PC-9 (cell line): ENCODE measurements at regions not wholly inside any gene's neighbourhood (a gene's known extent, or its start where the extent isn't known, plus 50 kb on each side); places are given as distances from the start of the nearest gene placed in this dataset.

ENCODE experiments used
- BruUV-seq: library from RNA; stranded (reverse); fragments of 400-500 nt; replicated peaks from 2 replicates; lab custom pipeline; 2021; lab: Mats Ljungman, UMichigan
- CTCF ChIA-PET: fragments of 300-600 bp; sonication (Branson Sonifier 250); formaldehyde crosslinking; loops from one replicate; lab custom pipeline; 2022; ENCODE audit warnings: antibody characterized with exemption; lab: Charles Lee
- POLR2A ChIA-PET: fragments of 300-600 bp; sonication (Branson Sonifier 250); formaldehyde crosslinking; loops from one replicate; lab custom pipeline; 2022; ENCODE audit warnings: antibody characterized with exemption; ENCODE audit not compliant: unreplicated experiment; lab: Charles Lee
- DNase-seq, 2 experiments: peaks; one replicate each; pipeline versions ENCODE4 v3.0.0 to v3.0.0-alpha.2; 2015 to 2022; ENCODE audit warnings: mixed read lengths in 1 of 2
- H2AFZ ChIP-seq: fragments of 200-600 bp; sonication (generic); 2 replicates; pipeline ENCODE4 v1.8.1; 2017; ENCODE audit warnings: antibody characterized with exemption
- H3F3A ChIP-seq: fragments of 200-600 bp; sonication (generic); 2 replicates; pipeline ENCODE4 v1.8.1; 2017; ENCODE audit warnings: antibody characterized with exemption, mild to moderate bottlenecking, low read depth; ENCODE audit not compliant: insufficient read depth
- H3K27ac ChIP-seq: fragments of 200-600 bp; sonication (generic); 2 replicates; pipeline ENCODE4 v1.6.1; 2016; ENCODE audit warnings: mixed run types
- H3K27me3 ChIP-seq: fragments of 200-600 bp; sonication (generic); 2 replicates; pipeline ENCODE4 v1.6.1; 2016; ENCODE audit warnings: low read depth, mixed run types; ENCODE audit not compliant: insufficient read depth
- H3K36me3 ChIP-seq: fragments of 200-600 bp; sonication (generic); 2 replicates; pipeline ENCODE4 v1.6.1; 2016; ENCODE audit warnings: low read depth, mixed run types
- H3K4me1 ChIP-seq: fragments of 200-600 bp; sonication (generic); replicated peaks from 2 replicates; pipeline ENCODE4 v1.6.1; 2016; ENCODE audit warnings: mixed run types; ENCODE audit not compliant: insufficient read depth
- H3K4me2 ChIP-seq: fragments of 200-600 bp; sonication (generic); 2 replicates; pipeline ENCODE4 v1.6.1; 2017; ENCODE audit warnings: mixed run types
- H3K4me3 ChIP-seq: fragments of 200-600 bp; sonication (generic); 2 replicates; pipeline ENCODE4 v1.6.1; 2016; ENCODE audit warnings: mixed run types
- H3K79me2 ChIP-seq: fragments of 200-600 bp; sonication (generic); 2 replicates; pipeline ENCODE4 v1.6.1; 2017; ENCODE audit warnings: low read depth, mixed run types
- H3K9me2 ChIP-seq: fragments of 200-600 bp; sonication (generic); 2 replicates; pipeline ENCODE4 v1.8.1; 2017; ENCODE audit warnings: mild to moderate bottlenecking; ENCODE audit not compliant: insufficient read depth
- H3K9me3 ChIP-seq: fragments of 200-600 bp; sonication (generic); 2 replicates; pipeline ENCODE4 v1.8.1; 2016; ENCODE audit warnings: low read depth; ENCODE audit not compliant: insufficient read depth
- H4K20me1 ChIP-seq: fragments of 200-600 bp; sonication (generic); 2 replicates; pipeline ENCODE4 v1.8.1; 2017; ENCODE audit not compliant: insufficient read depth
- CTCF ChIP-seq: fragments of 200-600 bp; sonication (generic); conservative IDR thresholded peaks from 2 replicates; pipeline ENCODE4 v1.6.1; 2017; ENCODE audit warnings: mixed run types, antibody characterized with exemption, mild to moderate bottlenecking, moderate library complexity
- EZH2 ChIP-seq: fragments of 200-600 bp; sonication (generic); IDR thresholded peaks from 2 replicates; pipeline ENCODE4 v1.8.0; 2017; ENCODE audit warnings: antibody characterized with exemption, low read depth
- intact Hi-C: fragments of 100-400 bp; cut with micrococcal nuclease; formaldehyde crosslinking; loops from one replicate; pipeline ENCODE4 v1.10.0; 2022; ENCODE audit not compliant: unreplicated experiment

GRCh38 chr10:130801784-130802183 is 509.7 kb downstream of the TCERG1L start:
- intact Hi-C loops, result no loop called here

GRCh38 chr10:130802301-130802700 is 509.2 kb downstream of the TCERG1L start:
- no peaks in the 10 kb centered on the region for H3K9me3 ChIP-seq
- ChIA-PET CTCF (no interaction called here), POLR2A (no interaction called here)

More at GRCh38 chr10:130801784-130802183, 509.7 kb downstream of the TCERG1L start:
- Histone ChIP-seq H3K27me3 (peaks cover 61% of the 10 kb centered on the region), H3K36me3 (no peaks in the 10 kb centered on the region), H4K20me1 (no peaks in the 10 kb centered on the region), H3K27ac (no peak overlapping the region), H3K79me2 (no peaks in the 10 kb centered on the region), H3K4me2 (no peak overlapping the region), H3K4me1 (no peaks in the 10 kb centered on the region), H3K4me3 (no peak overlapping the region), H3K9me3 (no peaks in the 10 kb centered on the region), H3F3A (no peaks in the 10 kb centered on the region), H3K9me2 (no peaks in the 10 kb centered on the region), H2AFZ (no peak overlapping the region)
- POLR2A ChIA-PET, result no interaction called here
- TF ChIP-seq EZH2, result no peak
- no peak for TF ChIP-seq CTCF
- no peak for DNase-seq
- CTCF ChIA-PET, result no interaction called here
- BruUV-seq, result no TSS peak

GRCh38 chr10:130804281-130804680 is 507.2 kb downstream of the TCERG1L start:
- TF ChIP-seq EZH2, result no peak
- no peak for TF ChIP-seq CTCF
- Histone ChIP-seq H4K20me1 (no peaks in the 10 kb centered on the region), H3F3A (no peaks in the 10 kb centered on the region), H2AFZ (no peak overlapping the region), H3K4me3 (no peak overlapping the region), H3K27me3 (peaks cover 66% of the 10 kb centered on the region), H3K9me2 (no peaks in the 10 kb centered on the region), H3K36me3 (no peaks in the 10 kb centered on the region), H3K79me2 (no peaks in the 10 kb centered on the region), H3K27ac (no peak overlapping the region), H3K4me2 (no peak overlapping the region), H3K4me1 (no peaks in the 10 kb centered on the region), H3K9me3 (no peaks in the 10 kb centered on the region)
- intact Hi-C loops, result no loop called here
- POLR2A ChIA-PET, result no interaction called here
- BruUV-seq, result no TSS peak
- DNase-seq, result no peak
- CTCF ChIA-PET, result no interaction called here

More at GRCh38 chr10:130802301-130802700, 509.2 kb downstream of the TCERG1L start:
- Histone ChIP-seq H4K20me1 (no peaks in the 10 kb centered on the region), H3K9me2 (no peaks in the 10 kb centered on the region), H3K36me3 (no peaks in the 10 kb centered on the region), H3K27me3 (peaks cover 56% of the 10 kb centered on the region), H3K27ac (no peak overlapping the region), H2AFZ (no peak overlapping the region), H3K4me3 (no peak overlapping the region), H3K4me1 (no peaks in the 10 kb centered on the region), H3F3A (no peaks in the 10 kb centered on the region), H3K79me2 (no peaks in the 10 kb centered on the region), H3K4me2 (no peak overlapping the region)
- no peak for DNase-seq
- intact Hi-C loops, result no loop called here
- no peak for TF ChIP-seq EZH2
- TF ChIP-seq CTCF, result no peak
- BruUV-seq, result no TSS peak
